ENCODE measurements at regions not wholly inside any gene's neighbourhood (a gene's known extent, or its start where the extent isn't known, plus 50 kb on each side); places are given as distances from the start of the nearest gene placed in this dataset.

DNA sequence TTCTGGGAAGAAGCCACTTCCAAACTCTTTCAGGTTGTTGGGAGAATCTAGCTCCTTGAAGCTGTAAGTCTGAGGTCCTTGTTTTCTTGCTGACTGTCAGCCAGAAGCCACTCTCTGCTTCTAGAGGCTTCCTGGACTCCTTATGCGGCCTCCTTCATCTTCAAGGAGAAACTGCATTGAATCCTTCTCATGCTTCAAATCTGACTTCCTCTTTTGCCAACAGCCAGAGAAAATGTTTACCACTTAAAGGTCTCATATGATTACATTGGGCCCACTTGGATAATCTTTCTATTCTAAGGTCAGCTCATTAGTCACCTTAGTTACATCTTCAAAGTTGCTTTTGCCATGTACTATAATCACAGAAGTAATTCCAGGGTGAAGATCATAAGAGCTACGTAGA lies 327.0 kb downstream of the HNRNPD start:
- TF ChIP-seq, protein P1, sequence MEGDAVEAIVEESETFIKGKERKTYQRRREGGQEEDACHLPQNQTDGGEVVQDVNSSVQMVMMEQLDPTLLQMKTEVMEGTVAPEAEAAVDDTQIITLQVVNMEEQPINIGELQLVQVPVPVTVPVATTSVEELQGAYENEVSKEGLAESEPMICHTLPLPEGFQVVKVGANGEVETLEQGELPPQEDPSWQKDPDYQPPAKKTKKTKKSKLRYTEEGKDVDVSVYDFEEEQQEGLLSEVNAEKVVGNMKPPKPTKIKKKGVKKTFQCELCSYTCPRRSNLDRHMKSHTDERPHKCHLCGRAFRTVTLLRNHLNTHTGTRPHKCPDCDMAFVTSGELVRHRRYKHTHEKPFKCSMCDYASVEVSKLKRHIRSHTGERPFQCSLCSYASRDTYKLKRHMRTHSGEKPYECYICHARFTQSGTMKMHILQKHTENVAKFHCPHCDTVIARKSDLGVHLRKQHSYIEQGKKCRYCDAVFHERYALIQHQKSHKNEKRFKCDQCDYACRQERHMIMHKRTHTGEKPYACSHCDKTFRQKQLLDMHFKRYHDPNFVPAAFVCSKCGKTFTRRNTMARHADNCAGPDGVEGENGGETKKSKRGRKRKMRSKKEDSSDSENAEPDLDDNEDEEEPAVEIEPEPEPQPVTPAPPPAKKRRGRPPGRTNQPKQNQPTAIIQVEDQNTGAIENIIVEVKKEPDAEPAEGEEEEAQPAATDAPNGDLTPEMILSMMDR (IDR thresholded peaks at IDR 0.05; ENCODE audit: poor library complexity, severe bottlenecking) = no peak
- TF ChIP-seq TAF1 (IDR thresholded peaks at IDR 0.05; ENCODE audit: low read depth) (no peak), POLR2AphosphoS5 (IDR thresholded peaks at IDR 0.05) (no peak), EP300 (conservative IDR thresholded peaks at IDR 0.05; ENCODE audit: poor library complexity, severe bottlenecking) (no peak), EZH2 (IDR thresholded peaks at IDR 0.05; ENCODE audit: borderline replicate concordance, insufficient read depth, low read length, poor library complexity, severe bottlenecking) (no peak)
- TF ChIP-seq, protein P2, sequence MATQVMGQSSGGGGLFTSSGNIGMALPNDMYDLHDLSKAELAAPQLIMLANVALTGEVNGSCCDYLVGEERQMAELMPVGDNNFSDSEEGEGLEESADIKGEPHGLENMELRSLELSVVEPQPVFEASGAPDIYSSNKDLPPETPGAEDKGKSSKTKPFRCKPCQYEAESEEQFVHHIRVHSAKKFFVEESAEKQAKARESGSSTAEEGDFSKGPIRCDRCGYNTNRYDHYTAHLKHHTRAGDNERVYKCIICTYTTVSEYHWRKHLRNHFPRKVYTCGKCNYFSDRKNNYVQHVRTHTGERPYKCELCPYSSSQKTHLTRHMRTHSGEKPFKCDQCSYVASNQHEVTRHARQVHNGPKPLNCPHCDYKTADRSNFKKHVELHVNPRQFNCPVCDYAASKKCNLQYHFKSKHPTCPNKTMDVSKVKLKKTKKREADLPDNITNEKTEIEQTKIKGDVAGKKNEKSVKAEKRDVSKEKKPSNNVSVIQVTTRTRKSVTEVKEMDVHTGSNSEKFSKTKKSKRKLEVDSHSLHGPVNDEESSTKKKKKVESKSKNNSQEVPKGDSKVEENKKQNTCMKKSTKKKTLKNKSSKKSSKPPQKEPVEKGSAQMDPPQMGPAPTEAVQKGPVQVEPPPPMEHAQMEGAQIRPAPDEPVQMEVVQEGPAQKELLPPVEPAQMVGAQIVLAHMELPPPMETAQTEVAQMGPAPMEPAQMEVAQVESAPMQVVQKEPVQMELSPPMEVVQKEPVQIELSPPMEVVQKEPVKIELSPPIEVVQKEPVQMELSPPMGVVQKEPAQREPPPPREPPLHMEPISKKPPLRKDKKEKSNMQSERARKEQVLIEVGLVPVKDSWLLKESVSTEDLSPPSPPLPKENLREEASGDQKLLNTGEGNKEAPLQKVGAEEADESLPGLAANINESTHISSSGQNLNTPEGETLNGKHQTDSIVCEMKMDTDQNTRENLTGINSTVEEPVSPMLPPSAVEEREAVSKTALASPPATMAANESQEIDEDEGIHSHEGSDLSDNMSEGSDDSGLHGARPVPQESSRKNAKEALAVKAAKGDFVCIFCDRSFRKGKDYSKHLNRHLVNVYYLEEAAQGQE (IDR thresholded peaks at IDR 0.05; ENCODE audit: borderline replicate concordance) = no peak
